Keratinocyte (primary cell): ENCODE measurements at regions not wholly inside any gene's neighbourhood (a gene's known extent, or its start where the extent isn't known, plus 50 kb on each side); places are given as distances from the start of the nearest gene placed in this dataset.
"Not testable (repeated sequence)": the region's sequence is repeated elsewhere in the genome, so short reads cannot be mapped to it uniquely, and the experiment has no call there.

Source experiments
- DNase-seq: peaks from one replicate; pipeline ENCODE4 v3.0.0-alpha.2; 2011; ENCODE audit warnings: low read depth, missing footprints, low spot score
- FAIRE-seq: peaks from 2 replicates; lab custom pipeline; 2011; peaks lifted over from hg19 to GRCh38; lab: Jason Lieb, UNC
- H2AFZ ChIP-seq: 2 replicates; pipeline ENCODE4 v1.6.0; 2012; ENCODE audit warnings: low read length, control low read depth, inconsistent platforms; ENCODE audit not compliant: control insufficient read depth
- H3K27ac ChIP-seq: 2 replicates; pipeline ENCODE4 v1.5.1; 2011; ENCODE audit warnings: low read length; ENCODE audit not compliant: control insufficient read depth, insufficient read depth
- H3K27me3 ChIP-seq: 3 replicates; pipeline ENCODE4 v1.6.0; 2011; ENCODE audit warnings: low read length; ENCODE audit not compliant: control insufficient read depth, insufficient read depth; ENCODE audit errors: extremely low read depth
- H3K36me3 ChIP-seq, 2 experiments: 2 replicates in 1 of 2; 3 replicates in 1 of 2; pipeline ENCODE4 v1.5.1; 2011; ENCODE audit warnings: low read length in 2 of 2, mild to moderate bottlenecking in 1 of 2; ENCODE audit not compliant: control insufficient read depth in 2 of 2, insufficient read depth in 2 of 2; ENCODE audit errors: extremely low read depth in 1 of 2
- H3K4me1 ChIP-seq: 3 replicates; pipeline ENCODE4 v1.5.1; 2011; ENCODE audit warnings: low read length; ENCODE audit not compliant: control insufficient read depth, insufficient read depth; ENCODE audit errors: extremely low read depth
- H3K4me2 ChIP-seq: 3 replicates; pipeline ENCODE4 v1.6.0; 2011; ENCODE audit warnings: low read depth, low read length; ENCODE audit not compliant: control insufficient read depth, insufficient read depth; ENCODE audit errors: extremely low read depth
- H3K4me3 ChIP-seq, 3 experiments: fragments of 200-600 bp in 1 of 3; sonication (generic) in 1 of 3; 2 replicates in 2 of 3; 3 replicates in 1 of 3; pipeline ENCODE4 v1.5.1; 2011 to 2016; ENCODE audit warnings: low read length in 3 of 3, mild to moderate bottlenecking in 3 of 3, control low read depth in 2 of 3, inconsistent platforms in 1 of 3, low read depth in 1 of 3, mixed read lengths in 1 of 3, mixed run types in 1 of 3, moderate library complexity in 1 of 3; ENCODE audit not compliant: control insufficient read depth in 2 of 3, insufficient read depth in 2 of 3; ENCODE audit errors: extremely low read depth in 1 of 3
- H3K79me2 ChIP-seq: 2 replicates; pipeline ENCODE4 v1.6.0; 2012; ENCODE audit warnings: low read length; ENCODE audit not compliant: control insufficient read depth, insufficient read depth
- H3K9ac ChIP-seq: 3 replicates; pipeline ENCODE4 v1.6.0; 2011; ENCODE audit warnings: low read length; ENCODE audit not compliant: control insufficient read depth, insufficient read depth; ENCODE audit errors: extremely low read depth
- H3K9me1 ChIP-seq: 3 replicates; pipeline ENCODE4 v1.6.0; 2011; ENCODE audit warnings: low read length; ENCODE audit not compliant: control insufficient read depth, insufficient read depth; ENCODE audit errors: extremely low read depth
- H3K9me3 ChIP-seq: 2 replicates; pipeline ENCODE4 v1.5.1; 2012; ENCODE audit warnings: low read depth, low read length; ENCODE audit not compliant: control insufficient read depth
- H4K20me1 ChIP-seq: 3 replicates; pipeline ENCODE4 v1.6.0; 2011; ENCODE audit warnings: low read length; ENCODE audit not compliant: control insufficient read depth, insufficient read depth; ENCODE audit errors: extremely low read depth
- CTCF ChIP-seq, 3 experiments: IDR thresholded peaks in 1 of 3; conservative IDR thresholded peaks in 1 of 3; optimal IDR thresholded peaks in 1 of 3; 2 replicates in 2 of 3; 3 replicates in 1 of 3; pipeline versions ENCODE3 to v1.5.1; 2011; ENCODE audit warnings: low read length in 3 of 3, mild to moderate bottlenecking in 3 of 3, moderate library complexity in 2 of 3, control low read depth in 1 of 3, inconsistent platforms in 1 of 3; ENCODE audit not compliant: insufficient read depth in 2 of 3; ENCODE audit errors: extremely low read depth in 1 of 3
- EZH2 ChIP-seq: IDR thresholded peaks from one replicate; pipeline ENCODE4 v1.6.1; 2012; ENCODE audit warnings: inconsistent platforms, mild to moderate bottlenecking, low read length, moderate library complexity
- dilution Hi-C: fragments of 300-500 bp; cut with MboI; formaldehyde crosslinking; loops from one replicate; pipeline ENCODE4 v1.7.0; 2020; ENCODE audit warnings: low sequenced_read_pairs; ENCODE audit not compliant: extremely low pct_ligation_motif_present

- no peak for DNase-seq
- no peaks in the 10 kb centered on the region for H4K20me1 ChIP-seq
- no peak overlapping the region for H3K4me3 ChIP-seq
- H3K9ac ChIP-seq: no peak overlapping the region
- TF ChIP-seq EZH2 (no peak), CTCF (optimal IDR thresholded peaks at IDR 0.05 in 1 of 3, IDR thresholded peaks at IDR 0.05 in 1 of 3, conservative IDR thresholded peaks at IDR 0.05 in 1 of 3; ENCODE audit: extremely low read depth in 1 of 3, insufficient read depth in 2 of 3, low read length in 3 of 3) (no peak)
- H3K79me2 ChIP-seq: no peaks in the 10 kb centered on the region
- no peaks in the 10 kb centered on the region for H3K27me3 ChIP-seq
- no peaks in the 10 kb centered on the region for H3K36me3 ChIP-seq
- no peak overlapping the region for H3K4me2 ChIP-seq
- H3K9me3 ChIP-seq: no peaks in the 10 kb centered on the region
- no peaks in the 10 kb centered on the region for H3K9me1 ChIP-seq
- dilution Hi-C loops: no loop called here
- no peak overlapping the region for H3K27ac ChIP-seq
- no peak overlapping the region for H2AFZ ChIP-seq
- H3K4me1 ChIP-seq: no peaks in the 10 kb centered on the region
- FAIRE-seq: no peak
These were observed 558.5 kb upstream of the DIAPH2 start for GRCh38 chrX:96126182-96126581.

- FAIRE-seq, dilution Hi-C loops: not testable (repeated sequence)
These were observed 556.6 kb upstream of the DIAPH2 start for GRCh38 chrX:96128058-96128457.

GRCh38 chrX:96140796-96141195 is 543.8 kb upstream of the DIAPH2 start:
- Histone ChIP-seq H3K9me3 (no peaks in the 10 kb centered on the region), H3K27me3 (no peaks in the 10 kb centered on the region), H3K9ac (no peak overlapping the region), H3K27ac (no peak overlapping the region), H2AFZ (no peak overlapping the region), H3K4me1 (no peaks in the 10 kb centered on the region), H3K79me2 (no peaks in the 10 kb centered on the region), H4K20me1 (no peaks in the 10 kb centered on the region), H3K36me3 (no peaks in the 10 kb centered on the region), H3K9me1 (no peaks in the 10 kb centered on the region), H3K4me3 (no peak overlapping the region), H3K4me2 (no peak overlapping the region)
- FAIRE-seq: no peak
- DNase-seq: no peak
- no peak for TF ChIP-seq EZH2
- TF ChIP-seq CTCF (optimal IDR thresholded peaks at IDR 0.05 in 1 of 3, IDR thresholded peaks at IDR 0.05 in 1 of 3, conservative IDR thresholded peaks at IDR 0.05 in 1 of 3; ENCODE audit: extremely low read depth in 1 of 3, insufficient read depth in 2 of 3, low read length in 3 of 3): no peak
- dilution Hi-C loops: no loop called here

More at GRCh38 chrX:96128058-96128457, 556.6 kb upstream of the DIAPH2 start:
- not testable (repeated sequence) for H3K27ac ChIP-seq, H3K79me2 ChIP-seq, H4K20me1 ChIP-seq, H3K27me3 ChIP-seq, H3K9me3 ChIP-seq, H3K4me2 ChIP-seq, H3K4me1 ChIP-seq, H3K36me3 ChIP-seq, DNase-seq, H3K9me1 ChIP-seq, H3K4me3 ChIP-seq, H2AFZ ChIP-seq, H3K9ac ChIP-seq
